HepG2 (cell line): ENCODE measurements at regions not wholly inside any gene's neighbourhood (a gene's known extent, or its start where the extent isn't known, plus 50 kb on each side); places are given as distances from the start of the nearest gene placed in this dataset.
"Not testable (repeated sequence)": the region's sequence is repeated elsewhere in the genome, so short reads cannot be mapped to it uniquely, and the experiment has no call there.

Source experiments
- MAX ChIP-seq: IDR thresholded peaks from 2 replicates; pipeline ENCODE4 v1.6.1; 2012; ENCODE audit warnings: inconsistent platforms
- MYPOP ChIP-seq: sonication (generic); formaldehyde crosslinking; IDR thresholded peaks from 2 replicates; pipeline ENCODE4 v1.8.1; 2023; ENCODE audit warnings: mild to moderate bottlenecking, moderate library complexity, missing genetic modification reagents
- TCF12 ChIP-seq, 2 experiments: fragments of 450-650 bp in 1 of 2; sonication (generic) in 1 of 2; formaldehyde crosslinking in 1 of 2; IDR thresholded peaks; 2 replicates each; pipeline versions ENCODE4 v1.6.1 to v1.8.0; 2017 to 2022; ENCODE audit warnings: antibody characterized with exemption in 1 of 2, mild to moderate bottlenecking in 1 of 2, missing genetic modification reagents in 1 of 2, moderate library complexity in 1 of 2
- ZNF616 ChIP-seq: sonication (generic); formaldehyde crosslinking; IDR thresholded peaks from 2 replicates; pipeline ENCODE4 v1.5.0; 2020; ENCODE audit warnings: low read depth, mild to moderate bottlenecking, missing genetic modification reagents
- ZNF737 ChIP-seq: sonication (generic); formaldehyde crosslinking; IDR thresholded peaks from 2 replicates; pipeline ENCODE4 v1.5.0; 2020; ENCODE audit warnings: missing genetic modification reagents, mild to moderate bottlenecking, borderline replicate concordance

DNA sequence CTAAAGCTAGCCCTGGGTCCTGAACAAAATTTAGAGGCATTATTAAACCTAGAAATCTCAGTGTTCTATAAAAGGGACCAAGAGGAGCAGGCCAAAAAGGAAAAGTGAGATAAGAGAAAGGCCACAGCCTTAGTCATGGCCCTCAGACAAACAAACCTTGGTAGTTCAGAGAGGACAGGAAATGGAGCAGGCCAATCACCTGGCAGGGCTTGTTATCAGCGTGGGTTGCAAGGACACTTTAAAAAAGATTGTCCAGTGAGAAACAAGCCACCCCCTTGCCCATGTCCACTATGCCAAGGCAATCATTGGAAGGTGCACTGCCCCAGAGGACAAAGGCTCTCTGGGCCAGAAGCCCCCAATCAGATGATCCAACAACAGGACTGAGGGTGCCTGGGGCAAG is 213.3 kb upstream of the CXADR start:
- not testable (repeated sequence) for TF ChIP-seq MAX; ZNF737 (CRISPR knock-in tag); TCF12 (IDR thresholded peaks at IDR 0.05); TCF12 (CRISPR knock-in tag; IDR thresholded peaks at IDR 0.05); MYPOP (CRISPR knock-in tag); ZNF616 (CRISPR knock-in tag)
